ENCODE measurements at regions not wholly inside any gene's neighbourhood (a gene's known extent, or its start where the extent isn't known, plus 50 kb on each side); places are given as distances from the start of the nearest gene placed in this dataset.

- Histone ChIP-seq H3K4me1 (ENCODE audit: control insufficient read depth, insufficient read depth, low read length) (no peaks in the 10 kb centered on the region), H3K9me3 (ENCODE audit: control insufficient read depth, insufficient read depth, low read depth, low read length) (no peaks in the 10 kb centered on the region), H3K36me3 (ENCODE audit: control insufficient read depth in 2 of 2, insufficient read depth in 1 of 2, low read length in 2 of 2) (no peaks in the 10 kb centered on the region), H3K27ac (ENCODE audit: extremely low read depth, low read depth, low read length) (no peak overlapping the region), H3K4me3 (ENCODE audit: low read depth, low read length) (no peak overlapping the region)
- TF ChIP-seq, protein P1, sequence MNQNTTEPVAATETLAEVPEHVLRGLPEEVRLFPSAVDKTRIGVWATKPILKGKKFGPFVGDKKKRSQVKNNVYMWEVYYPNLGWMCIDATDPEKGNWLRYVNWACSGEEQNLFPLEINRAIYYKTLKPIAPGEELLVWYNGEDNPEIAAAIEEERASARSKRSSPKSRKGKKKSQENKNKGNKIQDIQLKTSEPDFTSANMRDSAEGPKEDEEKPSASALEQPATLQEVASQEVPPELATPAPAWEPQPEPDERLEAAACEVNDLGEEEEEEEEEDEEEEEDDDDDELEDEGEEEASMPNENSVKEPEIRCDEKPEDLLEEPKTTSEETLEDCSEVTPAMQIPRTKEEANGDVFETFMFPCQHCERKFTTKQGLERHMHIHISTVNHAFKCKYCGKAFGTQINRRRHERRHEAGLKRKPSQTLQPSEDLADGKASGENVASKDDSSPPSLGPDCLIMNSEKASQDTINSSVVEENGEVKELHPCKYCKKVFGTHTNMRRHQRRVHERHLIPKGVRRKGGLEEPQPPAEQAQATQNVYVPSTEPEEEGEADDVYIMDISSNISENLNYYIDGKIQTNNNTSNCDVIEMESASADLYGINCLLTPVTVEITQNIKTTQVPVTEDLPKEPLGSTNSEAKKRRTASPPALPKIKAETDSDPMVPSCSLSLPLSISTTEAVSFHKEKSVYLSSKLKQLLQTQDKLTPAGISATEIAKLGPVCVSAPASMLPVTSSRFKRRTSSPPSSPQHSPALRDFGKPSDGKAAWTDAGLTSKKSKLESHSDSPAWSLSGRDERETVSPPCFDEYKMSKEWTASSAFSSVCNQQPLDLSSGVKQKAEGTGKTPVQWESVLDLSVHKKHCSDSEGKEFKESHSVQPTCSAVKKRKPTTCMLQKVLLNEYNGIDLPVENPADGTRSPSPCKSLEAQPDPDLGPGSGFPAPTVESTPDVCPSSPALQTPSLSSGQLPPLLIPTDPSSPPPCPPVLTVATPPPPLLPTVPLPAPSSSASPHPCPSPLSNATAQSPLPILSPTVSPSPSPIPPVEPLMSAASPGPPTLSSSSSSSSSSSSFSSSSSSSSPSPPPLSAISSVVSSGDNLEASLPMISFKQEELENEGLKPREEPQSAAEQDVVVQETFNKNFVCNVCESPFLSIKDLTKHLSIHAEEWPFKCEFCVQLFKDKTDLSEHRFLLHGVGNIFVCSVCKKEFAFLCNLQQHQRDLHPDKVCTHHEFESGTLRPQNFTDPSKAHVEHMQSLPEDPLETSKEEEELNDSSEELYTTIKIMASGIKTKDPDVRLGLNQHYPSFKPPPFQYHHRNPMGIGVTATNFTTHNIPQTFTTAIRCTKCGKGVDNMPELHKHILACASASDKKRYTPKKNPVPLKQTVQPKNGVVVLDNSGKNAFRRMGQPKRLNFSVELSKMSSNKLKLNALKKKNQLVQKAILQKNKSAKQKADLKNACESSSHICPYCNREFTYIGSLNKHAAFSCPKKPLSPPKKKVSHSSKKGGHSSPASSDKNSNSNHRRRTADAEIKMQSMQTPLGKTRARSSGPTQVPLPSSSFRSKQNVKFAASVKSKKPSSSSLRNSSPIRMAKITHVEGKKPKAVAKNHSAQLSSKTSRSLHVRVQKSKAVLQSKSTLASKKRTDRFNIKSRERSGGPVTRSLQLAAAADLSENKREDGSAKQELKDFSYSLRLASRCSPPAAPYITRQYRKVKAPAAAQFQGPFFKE (tag by site-specific recombination; IDR thresholded peaks at IDR 0.05; ENCODE audit: borderline replicate concordance): no peak
- TF ChIP-seq ZNF302 (tag by site-specific recombination; IDR thresholded peaks at IDR 0.05; ENCODE audit: low read depth): no peak
- TF ChIP-seq, protein P2, sequence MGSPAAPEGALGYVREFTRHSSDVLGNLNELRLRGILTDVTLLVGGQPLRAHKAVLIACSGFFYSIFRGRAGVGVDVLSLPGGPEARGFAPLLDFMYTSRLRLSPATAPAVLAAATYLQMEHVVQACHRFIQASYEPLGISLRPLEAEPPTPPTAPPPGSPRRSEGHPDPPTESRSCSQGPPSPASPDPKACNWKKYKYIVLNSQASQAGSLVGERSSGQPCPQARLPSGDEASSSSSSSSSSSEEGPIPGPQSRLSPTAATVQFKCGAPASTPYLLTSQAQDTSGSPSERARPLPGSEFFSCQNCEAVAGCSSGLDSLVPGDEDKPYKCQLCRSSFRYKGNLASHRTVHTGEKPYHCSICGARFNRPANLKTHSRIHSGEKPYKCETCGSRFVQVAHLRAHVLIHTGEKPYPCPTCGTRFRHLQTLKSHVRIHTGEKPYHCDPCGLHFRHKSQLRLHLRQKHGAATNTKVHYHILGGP (tag by site-specific recombination; IDR thresholded peaks at IDR 0.05): no peak
- no peak for TF ChIP-seq HIC1 (tag by site-specific recombination; IDR thresholded peaks at IDR 0.05)
- no peak for TF ChIP-seq ZNF433 (tag by site-specific recombination; IDR thresholded peaks at IDR 0.05; ENCODE audit: low read depth)
- TF ChIP-seq ZNF184 (tag by site-specific recombination; IDR thresholded peaks at IDR 0.05): no peak
- TF ChIP-seq GLI4 (tag by site-specific recombination; IDR thresholded peaks at IDR 0.05): no peak
- TF ChIP-seq ZNF585B (tag by site-specific recombination; IDR thresholded peaks at IDR 0.05): no peak
- TF ChIP-seq ZNF19 (tag by site-specific recombination; IDR thresholded peaks at IDR 0.05; ENCODE audit: low read depth): no peak
- TF ChIP-seq ZNF777 (tag by site-specific recombination; IDR thresholded peaks at IDR 0.05; ENCODE audit: borderline replicate concordance): no peak
- TF ChIP-seq ZNF837 (tag by site-specific recombination; IDR thresholded peaks at IDR 0.05): no peak
- no peak for TF ChIP-seq ZNF239 (tag by site-specific recombination; IDR thresholded peaks at IDR 0.05)
- TF ChIP-seq ZNF391 (tag by site-specific recombination; IDR thresholded peaks at IDR 0.05; ENCODE audit: borderline replicate concordance, low read depth): no peak
- TF ChIP-seq ZNF501 (tag by site-specific recombination; IDR thresholded peaks at IDR 0.05): no peak
- POLR2A ChIA-PET: no interaction called here
- CTCF ChIA-PET: no interaction called here
These were observed 338.3 kb upstream of the KLF4 start for GRCh38 chr9:107827884-107828283.

GRCh38 chr9:107827304-107827703 is 337.7 kb upstream of the KLF4 start:
- Histone ChIP-seq H3K27ac (ENCODE audit: extremely low read depth, low read depth, low read length) (no peak overlapping the region), H3K4me3 (ENCODE audit: low read depth, low read length) (no peak overlapping the region), H3K36me3 (ENCODE audit: control insufficient read depth in 2 of 2, insufficient read depth in 1 of 2, low read length in 2 of 2) (no peaks in the 10 kb centered on the region), H3K4me1 (ENCODE audit: control insufficient read depth, insufficient read depth, low read length) (no peaks in the 10 kb centered on the region), H3K9me3 (ENCODE audit: control insufficient read depth, insufficient read depth, low read depth, low read length) (no peaks in the 10 kb centered on the region)
- ChIA-PET POLR2A (no interaction called here), CTCF (no interaction called here)
- no peak for TF ChIP-seq ZNF639 (tag by site-specific recombination; IDR thresholded peaks at IDR 0.05)
- no peak for TF ChIP-seq ZNF600 (tag by site-specific recombination; IDR thresholded peaks at IDR 0.05)
- TF ChIP-seq, protein P3, sequence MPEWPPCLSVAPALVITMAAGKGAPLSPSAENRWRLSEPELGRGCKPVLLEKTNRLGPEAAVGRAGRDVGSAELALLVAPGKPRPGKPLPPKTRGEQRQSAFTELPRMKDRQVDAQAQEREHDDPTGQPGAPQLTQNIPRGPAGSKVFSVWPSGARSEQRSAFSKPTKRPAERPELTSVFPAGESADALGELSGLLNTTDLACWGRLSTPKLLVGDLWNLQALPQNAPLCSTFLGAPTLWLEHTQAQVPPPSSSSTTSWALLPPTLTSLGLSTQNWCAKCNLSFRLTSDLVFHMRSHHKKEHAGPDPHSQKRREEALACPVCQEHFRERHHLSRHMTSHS (tag by site-specific recombination; IDR thresholded peaks at IDR 0.05): no peak
- no peak for TF ChIP-seq YY2 (tag by site-specific recombination; IDR thresholded peaks at IDR 0.05)
- TF ChIP-seq, protein P4, sequence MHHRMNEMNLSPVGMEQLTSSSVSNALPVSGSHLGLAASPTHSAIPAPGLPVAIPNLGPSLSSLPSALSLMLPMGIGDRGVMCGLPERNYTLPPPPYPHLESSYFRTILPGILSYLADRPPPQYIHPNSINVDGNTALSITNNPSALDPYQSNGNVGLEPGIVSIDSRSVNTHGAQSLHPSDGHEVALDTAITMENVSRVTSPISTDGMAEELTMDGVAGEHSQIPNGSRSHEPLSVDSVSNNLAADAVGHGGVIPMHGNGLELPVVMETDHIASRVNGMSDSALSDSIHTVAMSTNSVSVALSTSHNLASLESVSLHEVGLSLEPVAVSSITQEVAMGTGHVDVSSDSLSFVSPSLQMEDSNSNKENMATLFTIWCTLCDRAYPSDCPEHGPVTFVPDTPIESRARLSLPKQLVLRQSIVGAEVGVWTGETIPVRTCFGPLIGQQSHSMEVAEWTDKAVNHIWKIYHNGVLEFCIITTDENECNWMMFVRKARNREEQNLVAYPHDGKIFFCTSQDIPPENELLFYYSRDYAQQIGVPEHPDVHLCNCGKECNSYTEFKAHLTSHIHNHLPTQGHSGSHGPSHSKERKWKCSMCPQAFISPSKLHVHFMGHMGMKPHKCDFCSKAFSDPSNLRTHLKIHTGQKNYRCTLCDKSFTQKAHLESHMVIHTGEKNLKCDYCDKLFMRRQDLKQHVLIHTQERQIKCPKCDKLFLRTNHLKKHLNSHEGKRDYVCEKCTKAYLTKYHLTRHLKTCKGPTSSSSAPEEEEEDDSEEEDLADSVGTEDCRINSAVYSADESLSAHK (tag by site-specific recombination; IDR thresholded peaks at IDR 0.05): no peak
- TF ChIP-seq, protein P5, sequence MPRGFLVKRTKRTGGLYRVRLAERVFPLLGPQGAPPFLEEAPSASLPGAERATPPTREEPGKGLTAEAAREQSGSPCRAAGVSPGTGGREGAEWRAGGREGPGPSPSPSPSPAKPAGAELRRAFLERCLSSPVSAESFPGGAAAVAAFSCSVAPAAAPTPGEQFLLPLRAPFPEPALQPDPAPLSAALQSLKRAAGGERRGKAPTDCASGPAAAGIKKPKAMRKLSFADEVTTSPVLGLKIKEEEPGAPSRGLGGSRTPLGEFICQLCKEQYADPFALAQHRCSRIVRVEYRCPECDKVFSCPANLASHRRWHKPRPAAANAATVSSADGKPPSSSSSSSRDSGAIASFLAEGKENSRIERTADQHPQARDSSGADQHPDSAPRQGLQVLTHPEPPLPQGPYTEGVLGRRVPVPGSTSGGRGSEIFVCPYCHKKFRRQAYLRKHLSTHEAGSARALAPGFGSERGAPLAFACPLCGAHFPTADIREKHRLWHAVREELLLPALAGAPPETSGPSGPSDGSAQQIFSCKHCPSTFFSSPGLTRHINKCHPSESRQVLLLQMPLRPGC (tag by site-specific recombination; IDR thresholded peaks at IDR 0.05): no peak
